Lung (tissue), 11 donors: ENCODE measurements at regions not wholly inside any gene's neighbourhood (a gene's known extent, or its start where the extent isn't known, plus 50 kb on each side); places are given as distances from the start of the nearest gene placed in this dataset.
"Not testable (repeated sequence)": the region's sequence is repeated elsewhere in the genome, so short reads cannot be mapped to it uniquely, and the experiment has no call there.

Experiments
- ATAC-seq: fragments of 200-7000 bp; cut with Tn5 transposase; one replicate; pipeline ENCODE4 v1.9.1; 2020; ENCODE audit warnings: moderate number of reproducible peaks; ENCODE audit not compliant: insufficient read depth, low FRiP score
- DNase-seq, 3 donors: peaks; one replicate each; pipeline ENCODE4 v3.0.0-alpha.2; 2013 to 2017
- H3K27ac ChIP-seq, 2 donors: one replicate each; pipeline ENCODE4 v1.5.1; 2013; ENCODE audit warnings: mild to moderate bottlenecking in 2 of 2, moderate library complexity in 2 of 2, control low read depth in 1 of 2, inconsistent platforms in 1 of 2, low read depth in 1 of 2, low read length in 1 of 2
- H3K27me3 ChIP-seq, 3 donors: one replicate each; pipeline ENCODE4 v1.5.1; 2013; ENCODE audit warnings: low read length in 2 of 3; ENCODE audit not compliant: control insufficient read depth in 3 of 3, insufficient read depth in 3 of 3
- H3K36me3 ChIP-seq, 4 donors: one replicate each; pipeline ENCODE4 v1.5.1; 2013; ENCODE audit warnings: low read length in 4 of 4, mild to moderate bottlenecking in 1 of 4, moderate library complexity in 1 of 4; ENCODE audit not compliant: control insufficient read depth in 4 of 4, insufficient read depth in 4 of 4
- H3K4me1 ChIP-seq, 5 donors: one replicate each; pipeline ENCODE4 v1.5.1; 2013; ENCODE audit warnings: low read length in 5 of 5, mild to moderate bottlenecking in 2 of 5, moderate library complexity in 1 of 5; ENCODE audit not compliant: control insufficient read depth in 5 of 5, insufficient read depth in 5 of 5
- H3K4me3 ChIP-seq: one replicate; pipeline ENCODE4 v1.5.1; 2013; ENCODE audit warnings: mild to moderate bottlenecking, control low read depth, moderate library complexity
- H3K9ac ChIP-seq, 2 donors: one replicate each; pipeline ENCODE4 v1.5.1; 2013; ENCODE audit warnings: low read length in 2 of 2, control low read depth in 1 of 2; ENCODE audit not compliant: insufficient read depth in 1 of 2
- H3K9me3 ChIP-seq, 4 donors: one replicate each; pipeline ENCODE4 v1.5.1; 2013; ENCODE audit warnings: low read length in 3 of 4, mild to moderate bottlenecking in 1 of 4, moderate library complexity in 1 of 4; ENCODE audit not compliant: control insufficient read depth in 4 of 4, insufficient read depth in 3 of 4
- CTCF ChIP-seq: IDR thresholded peaks from 2 replicates; pipeline ENCODE4 v1.5.1; 2012; ENCODE audit warnings: mild to moderate bottlenecking; ENCODE audit errors: control extremely low read depth, extremely low read depth
- WGBS, 2 donors: extraction: QIAGEN DNeasy Blood & Tissue Kit; methylation state at CpG; one replicate each; pipeline ENCODE4 v1.1.7; 2013; 5-methylcytosine and 5-hydroxymethylcytosine counted together
- donor health status: control.
- donor health status: control.
- donor health status: Bipolar disorder and iron deficiency.
- donor health status: healthy.
- donor health status: DM: yes; HTN: yes; CAD: no.

GRCh38 chr2:58319481-58319880, 78.4 kb upstream of the FANCL start:
- Histone ChIP-seq H3K27me3 (no peaks in the 10 kb centered on the region), H3K27ac (no peak overlapping the region), H3K36me3 (no peaks in the 10 kb centered on the region), H3K9me3 (no peaks in the 10 kb centered on the region), H3K4me1 (no peaks in the 10 kb centered on the region), H3K9ac (no peak overlapping the region), H3K4me3 (no peak overlapping the region)
- 78 to 82% methylated on average over 4 of the region's 4 CpGs for WGBS, 2 donors
- no peak for DNase-seq
- TF ChIP-seq CTCF = no peak
- ATAC-seq = no peak

GRCh38 chr2:58318949-58319348, 77.8 kb upstream of the FANCL start:
- not testable (repeated sequence) for H3K9me3 ChIP-seq, H3K36me3 ChIP-seq, ATAC-seq, H3K27ac ChIP-seq, H3K27me3 ChIP-seq, H3K4me3 ChIP-seq, H3K9ac ChIP-seq, DNase-seq, H3K4me1 ChIP-seq
- WGBS, 2 donors = 83 to 86% methylated on average over 7 of the region's 7 CpGs

- no peaks in the 10 kb centered on the region for H3K27me3 ChIP-seq
- no peak overlapping the region for H3K4me3 ChIP-seq
- no peaks in the 10 kb centered on the region for H3K4me1 ChIP-seq
- no peak for TF ChIP-seq CTCF
- H3K36me3 ChIP-seq = no peaks in the 10 kb centered on the region
- no peak for DNase-seq
- no peak for ATAC-seq
- H3K27ac ChIP-seq = no peak overlapping the region
- no peaks in the 10 kb centered on the region for H3K9me3 ChIP-seq
- no peak overlapping the region for H3K9ac ChIP-seq
- 71 to 72% methylated on average over 2 of the region's 2 CpGs for WGBS, 2 donors
These were observed 72.8 kb upstream of the FANCL start for GRCh38 chr2:58313926-58314325.

GRCh38 chr2:58308435-58308834, 67.3 kb upstream of the FANCL start:
- Histone ChIP-seq H3K4me3 (no peak overlapping the region), H3K36me3 (no peaks in the 10 kb centered on the region), H3K9ac (no peak overlapping the region), H3K4me1 (no peaks in the 10 kb centered on the region), H3K27me3 (no peaks in the 10 kb centered on the region), H3K9me3 (no peaks in the 10 kb centered on the region), H3K27ac (no peak overlapping the region)
- ATAC-seq = no peak
- no peak for TF ChIP-seq CTCF
- no peak for DNase-seq
